Gastrocnemius medialis (tissue), 4 donors: ENCODE measurements at regions not wholly inside any gene's neighbourhood (a gene's known extent, or its start where the extent isn't known, plus 50 kb on each side); places are given as distances from the start of the nearest gene placed in this dataset.

Experiments
- POLR2A ChIP-seq, 2 donors: fragments of 450-650 bp; IDR thresholded peaks; one replicate each; pipeline ENCODE4 v1.6.1; 2017; ENCODE audit warnings: antibody characterized with exemption in 2 of 2, mild to moderate bottlenecking in 2 of 2, moderate library complexity in 2 of 2
- TF ChIP-seq, protein P1 (sequence below), 5 experiments: fragments of 450-650 bp in 3 of 5; fragments of 200-600 bp in 2 of 5; sonication (generic) in 2 of 5; IDR thresholded peaks in 4 of 5; conservative IDR thresholded peaks in 1 of 5; 1 replicate in 4 of 5; 2 replicates in 1 of 5; pipeline ENCODE4 v1.5.1; 2016 to 2019; ENCODE audit warnings: antibody characterized with exemption in 5 of 5, mild to moderate bottlenecking in 3 of 5, moderate library complexity in 3 of 5

DNA sequence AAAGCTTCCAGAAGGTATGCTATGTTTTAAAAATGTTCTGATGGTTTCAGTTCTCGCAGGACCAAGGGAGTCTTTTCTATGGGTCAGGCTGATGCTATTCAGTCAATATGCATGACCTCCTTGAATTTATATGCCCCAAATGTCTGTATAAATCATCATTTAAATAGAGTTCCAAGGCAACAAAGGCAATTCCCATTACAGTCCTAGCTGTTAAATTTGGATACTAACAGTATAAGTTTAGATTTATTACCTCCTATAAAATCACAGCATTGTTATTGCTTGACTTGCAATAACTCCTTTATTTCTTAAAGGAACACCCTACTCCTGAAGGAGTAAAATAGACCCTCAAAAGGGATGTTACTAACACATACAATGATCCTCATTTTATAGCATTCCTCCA, 387.7 kb upstream of the CHD1 start:
- TF ChIP-seq, protein P1, sequence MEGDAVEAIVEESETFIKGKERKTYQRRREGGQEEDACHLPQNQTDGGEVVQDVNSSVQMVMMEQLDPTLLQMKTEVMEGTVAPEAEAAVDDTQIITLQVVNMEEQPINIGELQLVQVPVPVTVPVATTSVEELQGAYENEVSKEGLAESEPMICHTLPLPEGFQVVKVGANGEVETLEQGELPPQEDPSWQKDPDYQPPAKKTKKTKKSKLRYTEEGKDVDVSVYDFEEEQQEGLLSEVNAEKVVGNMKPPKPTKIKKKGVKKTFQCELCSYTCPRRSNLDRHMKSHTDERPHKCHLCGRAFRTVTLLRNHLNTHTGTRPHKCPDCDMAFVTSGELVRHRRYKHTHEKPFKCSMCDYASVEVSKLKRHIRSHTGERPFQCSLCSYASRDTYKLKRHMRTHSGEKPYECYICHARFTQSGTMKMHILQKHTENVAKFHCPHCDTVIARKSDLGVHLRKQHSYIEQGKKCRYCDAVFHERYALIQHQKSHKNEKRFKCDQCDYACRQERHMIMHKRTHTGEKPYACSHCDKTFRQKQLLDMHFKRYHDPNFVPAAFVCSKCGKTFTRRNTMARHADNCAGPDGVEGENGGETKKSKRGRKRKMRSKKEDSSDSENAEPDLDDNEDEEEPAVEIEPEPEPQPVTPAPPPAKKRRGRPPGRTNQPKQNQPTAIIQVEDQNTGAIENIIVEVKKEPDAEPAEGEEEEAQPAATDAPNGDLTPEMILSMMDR (IDR thresholded peaks at IDR 0.05 in 4 of 5, conservative IDR thresholded peaks at IDR 0.05 in 1 of 5): no peak
- TF ChIP-seq POLR2A (IDR thresholded peaks at IDR 0.05): no peak
